SJSA1 (cell line): ENCODE measurements at regions not wholly inside any gene's neighbourhood (a gene's known extent, or its start where the extent isn't known, plus 50 kb on each side); places are given as distances from the start of the nearest gene placed in this dataset.
"Not testable (repeated sequence)": the region's sequence is repeated elsewhere in the genome, so short reads cannot be mapped to it uniquely, and the experiment has no call there.

Experiments
- DNase-seq, 2 experiments: peaks; one replicate each; pipeline ENCODE4 v3.0.0-alpha.2; 2015 to 2020; ENCODE audit warnings: low spot score in 2 of 2, low read depth in 1 of 2
- H3K27ac ChIP-seq: fragments of 250-450 bp; sonication (Bioruptor Pico); 2 replicates; pipeline ENCODE4 v1.5.1; 2020; ENCODE audit warnings: mild to moderate bottlenecking, moderate library complexity
- H3K27me3 ChIP-seq: fragments of 250-450 bp; sonication (Bioruptor Pico); replicated peaks from 2 replicates; pipeline ENCODE4 v1.5.1; 2020; ENCODE audit warnings: mild to moderate bottlenecking, moderate library complexity
- H3K36me3 ChIP-seq: fragments of 250-450 bp; sonication (Bioruptor Pico); 2 replicates; pipeline ENCODE4 v1.5.1; 2020; ENCODE audit warnings: mild to moderate bottlenecking
- H3K4me1 ChIP-seq: fragments of 250-450 bp; sonication (Bioruptor Pico); replicated peaks from 2 replicates; pipeline ENCODE4 v1.6.1; 2021; ENCODE audit warnings: mild to moderate bottlenecking
- H3K4me3 ChIP-seq: fragments of 250-450 bp; sonication (Bioruptor Pico); 2 replicates; pipeline ENCODE4 v1.5.1; 2020; ENCODE audit warnings: mild to moderate bottlenecking
- H3K9me3 ChIP-seq: fragments of 250-450 bp; sonication (Bioruptor Pico); replicated peaks from 2 replicates; pipeline ENCODE4 v1.5.1; 2020; ENCODE audit warnings: mild to moderate bottlenecking

DNA sequence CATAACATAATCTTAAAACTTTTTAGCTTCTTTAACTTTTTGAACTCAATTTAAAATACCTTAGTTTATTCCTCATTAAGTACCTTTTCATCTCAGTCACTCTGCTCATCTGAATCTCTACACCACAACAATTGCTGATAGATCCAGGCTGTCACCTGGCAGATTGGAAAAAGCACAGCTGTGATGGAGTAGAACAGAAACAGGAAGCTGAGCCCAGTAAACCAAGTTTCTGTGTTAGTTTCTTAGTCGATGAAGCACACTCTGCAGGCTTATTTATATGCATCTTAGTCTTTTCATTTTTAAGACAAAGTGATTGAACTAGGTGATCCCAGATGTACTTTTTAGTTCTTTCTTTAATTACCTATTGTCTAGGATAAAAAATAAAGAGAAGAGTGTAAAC lies 1398.0 kb upstream of the ALCAM start:
- Histone ChIP-seq H3K4me1 (no peaks in the 10 kb centered on the region), H3K9me3 (no peaks in the 10 kb centered on the region), H3K27ac (no peak overlapping the region)

DNA sequence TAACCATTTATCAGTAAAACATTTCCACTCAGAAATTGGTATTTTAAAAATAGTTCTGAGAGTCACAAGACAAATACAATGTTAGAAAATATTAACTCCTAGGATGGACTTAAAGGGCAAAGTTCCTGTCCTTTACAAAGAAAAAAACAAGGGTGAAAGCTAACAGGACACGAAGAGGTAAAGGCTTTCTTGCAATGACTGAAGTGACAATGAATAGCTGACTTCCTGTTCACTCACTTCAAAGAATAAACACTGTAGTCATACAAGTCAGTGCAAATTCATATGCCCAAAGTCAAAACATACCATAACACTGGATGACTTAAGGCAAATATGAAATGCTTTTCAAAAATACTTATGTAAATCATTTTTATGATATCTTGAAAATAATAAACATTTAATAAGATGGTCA lies 1389.8 kb upstream of the ALCAM start:
- Histone ChIP-seq H3K27ac (no peak overlapping the region), H3K36me3 (no peaks in the 10 kb centered on the region), H3K27me3 (no peaks in the 10 kb centered on the region), H3K4me3 (no peak overlapping the region), H3K4me1 (no peaks in the 10 kb centered on the region), H3K9me3 (no peaks in the 10 kb centered on the region)
- DNase-seq: no peak

More for the DNA sequence above, 1398.0 kb upstream of the ALCAM start:
- no peaks in the 10 kb centered on the region for H3K36me3 ChIP-seq
- DNase-seq: no peak
- H3K4me3 ChIP-seq: no peak overlapping the region
- H3K27me3 ChIP-seq: no peaks in the 10 kb centered on the region

DNA sequence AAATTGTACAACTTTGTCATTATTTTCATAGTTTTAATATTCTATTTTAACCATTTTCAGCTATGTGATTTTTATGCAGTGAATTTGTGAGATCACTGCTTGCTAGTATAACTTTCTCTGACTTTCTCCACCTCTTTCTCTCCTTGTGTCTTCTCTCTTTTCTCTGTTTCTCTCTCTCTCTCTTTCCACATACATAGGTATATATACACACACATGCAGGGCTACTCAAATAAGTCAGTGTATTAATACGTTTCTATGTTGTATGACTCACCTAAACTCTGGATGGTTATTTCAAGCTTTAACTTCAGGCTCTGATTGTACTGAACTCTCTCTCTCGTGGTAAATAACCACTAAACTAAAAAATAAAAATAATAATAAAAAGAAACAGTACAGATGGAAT lies 1389.3 kb upstream of the ALCAM start:
- Histone ChIP-seq H3K4me3 (no peak overlapping the region), H3K4me1 (no peaks in the 10 kb centered on the region), H3K36me3 (no peaks in the 10 kb centered on the region), H3K9me3 (no peaks in the 10 kb centered on the region), H3K27me3 (no peaks in the 10 kb centered on the region), H3K27ac (no peak overlapping the region)
- DNase-seq: no peak

GRCh38 chr3:103991461-103992115 lies 1375.1 kb upstream of the ALCAM start:
- no peaks in the 10 kb centered on the region for H3K27me3 ChIP-seq
- no peak overlapping the region for H3K27ac ChIP-seq
- DNase-seq: no peak
- no peaks in the 10 kb centered on the region for H3K4me1 ChIP-seq
- H3K9me3 ChIP-seq: no peaks in the 10 kb centered on the region
- no peaks in the 10 kb centered on the region for H3K36me3 ChIP-seq
- no peak overlapping the region for H3K4me3 ChIP-seq

GRCh38 chr3:103992469-103992868 lies 1374.2 kb upstream of the ALCAM start:
- H3K4me3 ChIP-seq: no peak overlapping the region
- DNase-seq: no peak
- no peaks in the 10 kb centered on the region for H3K4me1 ChIP-seq
- no peaks in the 10 kb centered on the region for H3K9me3 ChIP-seq
- no peaks in the 10 kb centered on the region for H3K36me3 ChIP-seq
- no peaks in the 10 kb centered on the region for H3K27me3 ChIP-seq
- no peak overlapping the region for H3K27ac ChIP-seq

DNA sequence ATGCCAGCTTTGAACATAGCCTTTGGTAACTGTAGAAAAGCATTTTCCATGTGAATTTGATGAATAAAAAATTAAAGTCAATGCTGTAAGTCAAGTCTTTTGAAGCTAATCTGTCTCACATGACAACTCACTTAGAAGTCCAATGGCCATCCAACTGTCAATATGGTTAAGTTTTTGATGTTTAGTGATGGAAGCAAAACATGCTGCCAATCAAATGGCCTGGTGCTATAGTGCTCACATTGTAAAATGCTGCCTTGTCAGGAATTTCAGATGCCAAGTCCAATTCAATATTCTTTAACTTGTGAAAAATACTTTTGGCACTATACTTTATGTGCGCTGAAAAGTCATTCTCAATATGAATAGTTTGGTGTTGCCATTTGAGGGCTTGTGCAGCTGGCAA lies 1361.8 kb upstream of the ALCAM start:
- no peak for DNase-seq
- no peak overlapping the region for H3K27ac ChIP-seq
- no peaks in the 10 kb centered on the region for H3K4me1 ChIP-seq
- H3K9me3 ChIP-seq: no peaks in the 10 kb centered on the region
- H3K4me3 ChIP-seq: no peak overlapping the region
- H3K36me3 ChIP-seq: no peaks in the 10 kb centered on the region
- H3K27me3 ChIP-seq: no peaks in the 10 kb centered on the region

DNA sequence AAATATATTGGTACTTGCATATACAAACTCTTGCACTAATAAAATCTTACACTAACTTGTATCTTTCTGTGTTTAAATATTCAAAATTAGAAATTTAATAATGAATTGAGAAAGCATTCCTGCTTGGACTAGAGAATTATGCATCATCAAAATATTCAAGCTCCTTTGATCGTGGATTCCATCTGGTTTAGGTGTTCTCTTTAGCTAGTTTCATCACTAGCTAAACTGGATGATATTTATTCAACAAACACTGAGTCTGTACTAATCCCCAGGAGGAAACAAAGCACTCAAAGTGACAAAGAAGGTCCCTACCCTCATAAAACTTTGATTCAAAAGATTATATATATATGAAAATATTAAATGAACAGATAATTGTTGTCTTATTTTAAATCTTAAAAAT lies 1360.9 kb upstream of the ALCAM start:
- Histone ChIP-seq H3K27ac (no peak overlapping the region), H3K36me3 (no peaks in the 10 kb centered on the region), H3K27me3 (no peaks in the 10 kb centered on the region), H3K4me1 (no peaks in the 10 kb centered on the region), H3K9me3 (no peaks in the 10 kb centered on the region), H3K4me3 (no peak overlapping the region)
- DNase-seq: no peak

DNA sequence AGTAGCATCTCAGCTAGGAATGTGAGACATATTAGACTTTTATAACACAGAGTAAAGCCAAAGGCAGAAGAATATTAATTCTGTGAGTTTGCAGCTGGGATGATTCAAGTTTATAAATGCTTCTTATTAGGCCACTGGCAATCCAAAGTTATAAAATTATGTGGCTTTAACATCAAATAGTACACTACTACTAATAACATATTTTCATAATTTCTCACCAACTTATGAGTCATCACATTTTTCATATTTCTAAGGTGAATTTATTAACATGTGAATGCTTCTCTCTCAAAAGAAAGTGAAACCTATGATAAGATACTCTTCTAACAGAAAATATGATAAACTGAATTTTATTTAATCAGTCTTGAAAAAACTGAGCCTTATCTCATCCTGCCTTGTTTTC lies 1348.2 kb upstream of the ALCAM start:
- no peaks in the 10 kb centered on the region for H3K4me1 ChIP-seq
- H3K36me3 ChIP-seq: no peaks in the 10 kb centered on the region
- H3K27me3 ChIP-seq: no peaks in the 10 kb centered on the region
- DNase-seq: no peak
- H3K9me3 ChIP-seq: no peaks in the 10 kb centered on the region
- H3K4me3 ChIP-seq: no peak overlapping the region
- no peak overlapping the region for H3K27ac ChIP-seq

GRCh38 chr3:104031598-104031997 lies 1335.1 kb upstream of the ALCAM start:
- Histone ChIP-seq H3K27me3 (no peaks in the 10 kb centered on the region), H3K4me3 (no peak overlapping the region), H3K4me1 (no peaks in the 10 kb centered on the region), H3K9me3 (no peaks in the 10 kb centered on the region), H3K27ac (no peak overlapping the region), H3K36me3 (no peaks in the 10 kb centered on the region)
- DNase-seq: no peak

GRCh38 chr3:104032283-104032682 lies 1334.4 kb upstream of the ALCAM start:
- Histone ChIP-seq H3K4me1 (no peaks in the 10 kb centered on the region), H3K4me3 (no peak overlapping the region), H3K9me3 (no peaks in the 10 kb centered on the region), H3K27ac (no peak overlapping the region), H3K27me3 (no peaks in the 10 kb centered on the region), H3K36me3 (no peaks in the 10 kb centered on the region)
- no peak for DNase-seq

GRCh38 chr3:104040896-104041295 lies 1325.8 kb upstream of the ALCAM start:
- Histone ChIP-seq H3K4me3 (no peak overlapping the region), H3K27me3 (no peaks in the 10 kb centered on the region), H3K9me3 (no peaks in the 10 kb centered on the region)

GRCh38 chr3:104043001-104043543 lies 1323.6 kb upstream of the ALCAM start:
- not testable (repeated sequence) for H3K4me1 ChIP-seq, H3K27ac ChIP-seq, H3K9me3 ChIP-seq, H3K27me3 ChIP-seq, DNase-seq, H3K4me3 ChIP-seq, H3K36me3 ChIP-seq

More at GRCh38 chr3:104040896-104041295, 1325.8 kb upstream of the ALCAM start:
- H3K27ac ChIP-seq: no peak overlapping the region
- DNase-seq: no peak
- H3K36me3 ChIP-seq: no peaks in the 10 kb centered on the region
- no peaks in the 10 kb centered on the region for H3K4me1 ChIP-seq

DNA sequence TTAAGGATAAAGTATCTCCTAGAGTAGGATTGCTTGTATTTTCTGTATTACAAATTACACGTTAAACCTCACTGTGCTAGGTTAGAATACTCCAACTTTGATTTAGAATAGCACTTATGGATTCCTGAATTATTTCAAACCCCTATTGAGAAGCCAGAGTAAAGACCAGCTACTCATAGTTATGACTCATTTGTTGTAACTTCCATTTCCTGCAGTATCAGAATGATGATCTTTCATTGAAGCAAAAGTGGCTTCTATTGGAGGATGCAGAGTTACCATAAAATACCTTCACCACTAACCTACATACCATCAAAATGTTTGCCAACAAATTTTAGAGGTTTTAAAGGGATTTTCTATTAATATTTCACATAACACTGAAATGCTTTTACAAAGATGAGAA lies 1322.7 kb upstream of the ALCAM start:
- Histone ChIP-seq H3K4me3 (no peak overlapping the region), H3K27ac (no peak overlapping the region)
- DNase-seq: no peak

DNA sequence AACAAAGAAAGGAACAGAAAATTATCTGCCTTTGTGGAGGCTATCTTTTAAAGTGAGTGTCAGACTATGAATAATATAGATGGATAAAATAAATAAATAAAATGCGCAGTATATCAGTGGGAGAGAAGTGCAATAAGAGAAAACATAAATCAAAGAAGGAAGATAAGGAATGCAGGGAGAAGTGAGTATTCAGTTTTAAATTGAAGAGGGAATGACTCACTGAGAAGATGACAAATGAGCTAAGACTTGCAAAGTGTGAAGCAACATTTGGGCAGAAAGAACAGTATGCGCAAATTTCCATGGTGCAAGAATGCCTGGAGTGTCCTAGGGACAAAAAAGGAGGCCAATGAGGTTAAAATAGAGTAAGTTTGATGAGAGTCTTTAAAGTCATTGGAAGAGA lies 1300.1 kb upstream of the ALCAM start:
- Histone ChIP-seq H3K4me3 (no peak overlapping the region), H3K4me1 (no peaks in the 10 kb centered on the region), H3K9me3 (no peaks in the 10 kb centered on the region), H3K36me3 (no peaks in the 10 kb centered on the region), H3K27me3 (no peaks in the 10 kb centered on the region), H3K27ac (no peak overlapping the region)
- DNase-seq: no peak

More for the DNA sequence above, 1322.7 kb upstream of the ALCAM start:
- Histone ChIP-seq H3K4me1 (no peaks in the 10 kb centered on the region), H3K27me3 (no peaks in the 10 kb centered on the region), H3K9me3 (no peaks in the 10 kb centered on the region), H3K36me3 (no peaks in the 10 kb centered on the region)

GRCh38 chr3:104069114-104069513 lies 1297.6 kb upstream of the ALCAM start:
- no peak for DNase-seq
- H3K27ac ChIP-seq: no peak overlapping the region
- H3K36me3 ChIP-seq: no peaks in the 10 kb centered on the region

More at GRCh38 chr3:104069114-104069513, 1297.6 kb upstream of the ALCAM start:
- H3K4me1 ChIP-seq: no peaks in the 10 kb centered on the region
- no peak overlapping the region for H3K4me3 ChIP-seq
- no peaks in the 10 kb centered on the region for H3K27me3 ChIP-seq
- H3K9me3 ChIP-seq: no peaks in the 10 kb centered on the region
